Hematopoietic multipotent progenitor cell treated with erythropoietin and hydrocortisone succinate and interleukin-3 and kit ligand, for 4 days (in vitro differentiated cells): ENCODE measurements at regions not wholly inside any gene's neighbourhood (a gene's known extent, or its start where the extent isn't known, plus 50 kb on each side); places are given as distances from the start of the nearest gene placed in this dataset.
"Not testable (repeated sequence)": the region's sequence is repeated elsewhere in the genome, so short reads cannot be mapped to it uniquely, and the experiment has no call there.

Experiments used
- DNase-seq: peaks from one replicate; pipeline ENCODE4 v3.0.0-alpha.2; 2015

DNA sequence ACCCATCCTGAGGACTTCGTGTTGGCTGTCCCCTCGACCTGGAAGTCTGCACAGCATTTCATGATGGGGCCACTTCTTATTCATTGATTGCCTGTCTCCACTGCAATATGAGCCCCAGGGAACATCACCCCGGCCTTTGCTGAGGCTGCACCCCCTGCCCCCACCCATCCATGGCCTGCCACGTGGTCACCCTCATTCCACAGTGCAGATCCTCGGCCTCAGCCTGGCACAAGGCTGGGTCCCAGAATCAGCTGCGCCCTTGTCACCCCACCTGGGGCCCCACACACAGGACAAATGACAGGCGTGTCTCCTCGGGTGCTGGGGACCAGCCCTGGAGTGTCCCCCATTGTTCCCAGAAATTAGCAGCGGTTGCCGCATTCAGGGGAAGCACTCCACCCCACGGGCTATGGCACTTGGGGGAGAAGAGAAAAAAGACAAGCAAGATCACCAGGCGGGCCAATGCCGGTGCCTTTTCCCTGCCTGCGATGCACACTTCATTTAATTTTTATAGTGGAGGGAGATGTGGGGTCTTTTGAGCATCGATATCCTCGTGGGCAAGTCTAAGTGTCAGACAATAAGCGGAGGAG is 157.4 kb downstream of the INHBB start:
- DNase-seq: no peak

DNA sequence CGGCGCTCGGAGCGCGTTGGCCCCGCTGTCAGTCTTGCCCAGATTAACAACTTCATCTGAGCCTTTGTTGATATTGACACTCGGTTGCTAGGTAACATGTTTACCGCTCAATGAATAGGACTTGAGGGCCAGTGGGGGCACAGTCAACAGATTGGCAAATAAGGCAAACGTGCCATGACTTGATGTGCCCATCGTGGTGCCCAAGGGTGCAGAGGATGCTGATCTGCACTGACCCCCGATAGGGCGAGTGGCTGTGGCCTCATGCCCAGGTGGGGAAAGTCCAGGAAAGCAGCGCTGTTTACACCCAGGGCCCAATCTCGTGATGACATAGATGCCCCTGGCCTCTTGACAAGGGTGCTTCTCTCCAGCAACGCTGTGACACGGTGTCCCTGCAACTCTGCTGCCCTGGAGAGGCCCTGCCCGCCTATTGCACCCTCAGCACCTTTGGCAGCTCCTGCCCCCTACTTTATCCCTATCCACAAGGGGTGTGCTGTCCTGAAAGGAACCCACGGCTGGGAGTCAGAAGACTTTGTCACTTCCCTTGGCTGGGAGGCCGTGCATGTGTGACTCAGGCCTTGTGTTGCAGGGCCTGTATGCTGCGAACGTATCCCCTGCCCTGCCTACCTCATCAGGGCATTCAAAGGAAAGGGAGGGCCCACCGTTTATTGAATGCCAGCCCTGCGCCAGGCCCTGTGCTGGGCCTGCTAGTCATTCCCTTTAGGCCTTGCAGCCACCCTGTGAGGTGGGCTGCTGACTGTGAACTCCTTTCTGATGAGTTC is 158.0 kb downstream of the INHBB start:
- DNase-seq: no peak

DNA sequence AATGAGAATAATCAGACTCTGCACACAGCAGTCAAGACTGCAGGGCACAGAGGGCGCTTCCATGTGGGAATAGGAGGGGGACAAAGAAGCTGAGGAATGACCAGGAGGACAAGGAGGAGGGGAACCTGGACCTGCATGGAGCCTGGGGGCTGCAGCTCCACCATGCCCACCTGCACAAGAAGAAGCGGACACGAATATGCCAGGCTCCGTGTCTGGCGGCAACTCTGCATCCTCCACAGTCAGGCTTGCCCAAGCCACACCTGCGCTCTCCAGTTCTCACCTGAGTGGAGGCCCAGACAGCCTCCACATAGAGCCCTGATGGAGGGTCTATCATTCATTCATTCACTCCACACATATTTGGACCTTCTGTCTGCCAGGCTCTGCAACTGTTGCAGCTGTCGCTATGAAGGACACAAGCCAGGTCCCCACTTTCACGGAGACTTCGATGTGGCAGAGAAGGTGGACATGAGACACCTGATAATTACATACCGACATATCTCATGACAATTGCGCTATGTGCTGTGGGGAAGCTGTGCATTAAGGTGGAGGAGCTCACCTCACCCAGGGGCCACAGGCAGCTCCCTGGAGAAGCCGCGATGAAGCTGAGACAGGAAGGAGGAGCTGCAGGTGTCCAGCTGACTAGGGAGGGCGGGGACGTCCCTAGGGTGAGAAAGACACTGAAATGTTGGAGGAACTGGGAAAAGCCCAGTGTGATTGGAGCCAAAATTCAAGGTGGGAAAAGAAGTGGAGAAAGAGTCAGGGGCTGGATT is 159.2 kb downstream of the INHBB start:
- no peak for DNase-seq

DNA sequence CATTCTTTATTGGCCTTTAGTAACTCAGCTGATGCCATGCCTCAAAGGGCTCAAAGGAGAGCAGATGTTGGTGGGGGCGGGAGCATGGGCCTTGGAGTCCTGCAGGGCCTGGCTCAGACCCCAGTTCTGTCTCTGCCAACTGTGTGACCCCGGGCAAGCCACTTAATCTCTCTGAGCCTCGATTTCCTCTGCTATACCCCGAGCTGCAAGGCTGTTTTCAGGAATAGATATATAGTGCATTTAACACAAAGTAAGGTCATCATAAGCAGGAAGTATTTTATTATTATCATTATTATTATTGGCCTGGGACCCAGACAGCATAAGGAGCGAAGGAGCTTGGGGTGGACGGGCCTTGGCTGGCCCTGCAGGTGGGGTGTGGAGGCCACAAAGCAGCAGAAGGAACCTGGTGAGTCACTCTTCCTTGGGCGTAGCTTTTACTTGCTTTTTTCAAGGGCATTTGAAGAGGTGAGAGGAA is 162.7 kb downstream of the INHBB start:
- DNase-seq: no peak

DNA sequence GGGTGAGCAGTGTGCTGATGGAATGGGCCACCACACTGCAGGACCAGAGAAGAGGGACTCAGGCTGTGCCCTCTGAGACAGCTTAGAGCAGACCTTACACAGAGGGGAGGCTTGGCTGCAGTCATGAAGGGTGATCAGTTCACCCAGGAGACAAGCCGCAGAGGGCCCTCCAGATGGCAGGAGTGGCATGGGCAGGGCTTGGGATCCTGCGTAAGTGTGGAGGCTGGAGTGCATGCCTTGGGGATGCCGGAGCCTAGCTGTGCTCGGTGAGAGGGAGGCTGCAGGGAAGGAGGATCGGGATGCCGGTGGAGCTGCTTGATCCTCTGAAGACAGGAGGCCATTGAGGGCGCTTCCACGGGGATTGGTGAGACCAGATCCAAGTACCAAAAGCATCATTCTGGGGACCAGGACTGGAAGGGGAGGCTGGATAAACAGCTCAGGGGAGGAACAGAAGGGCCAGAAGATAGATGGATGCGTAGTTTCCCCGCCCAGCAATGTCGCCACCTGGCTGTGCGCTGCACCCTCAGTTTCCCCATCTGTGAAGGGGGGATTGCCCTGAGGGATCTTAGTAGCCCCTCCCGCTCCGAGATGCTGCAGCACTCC is 163.4 kb downstream of the INHBB start:
- DNase-seq: no peak

DNA sequence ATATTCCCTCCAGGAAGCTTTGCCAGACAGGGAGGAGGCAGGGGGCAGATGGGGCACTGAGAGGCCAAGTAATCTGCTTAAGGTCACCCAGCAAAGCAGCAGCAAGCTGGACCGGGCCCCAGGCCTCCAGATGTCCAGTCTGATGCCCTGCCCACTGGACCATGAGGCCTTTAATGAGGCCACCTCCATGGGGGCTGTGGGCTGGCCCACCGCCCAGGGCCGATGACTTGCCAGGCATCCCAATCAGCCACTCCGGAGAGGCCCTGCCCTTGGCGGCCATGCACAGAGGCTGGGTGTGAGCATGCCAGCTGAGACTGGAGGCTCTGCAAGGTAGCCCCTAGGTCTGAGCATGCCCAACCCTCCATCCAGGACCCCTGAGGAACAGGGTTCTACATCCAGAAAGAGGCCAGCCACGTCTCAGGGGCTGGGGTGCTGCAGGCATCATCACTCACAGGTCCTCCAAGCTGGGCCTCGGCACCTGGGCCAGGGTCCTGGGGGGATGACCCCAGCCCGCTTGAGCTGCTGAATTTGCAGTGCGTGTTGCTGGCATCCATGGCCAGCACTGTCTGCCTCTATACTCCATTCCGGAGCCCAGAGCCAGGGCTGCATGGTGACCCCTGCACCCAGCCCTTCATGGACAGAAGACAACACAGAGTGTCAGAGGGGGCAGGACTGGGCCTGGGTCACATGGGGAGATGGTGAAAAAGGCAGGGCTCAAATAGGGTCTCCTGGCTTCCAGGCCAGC is 164.2 kb downstream of the INHBB start:
- no peak for DNase-seq

DNA sequence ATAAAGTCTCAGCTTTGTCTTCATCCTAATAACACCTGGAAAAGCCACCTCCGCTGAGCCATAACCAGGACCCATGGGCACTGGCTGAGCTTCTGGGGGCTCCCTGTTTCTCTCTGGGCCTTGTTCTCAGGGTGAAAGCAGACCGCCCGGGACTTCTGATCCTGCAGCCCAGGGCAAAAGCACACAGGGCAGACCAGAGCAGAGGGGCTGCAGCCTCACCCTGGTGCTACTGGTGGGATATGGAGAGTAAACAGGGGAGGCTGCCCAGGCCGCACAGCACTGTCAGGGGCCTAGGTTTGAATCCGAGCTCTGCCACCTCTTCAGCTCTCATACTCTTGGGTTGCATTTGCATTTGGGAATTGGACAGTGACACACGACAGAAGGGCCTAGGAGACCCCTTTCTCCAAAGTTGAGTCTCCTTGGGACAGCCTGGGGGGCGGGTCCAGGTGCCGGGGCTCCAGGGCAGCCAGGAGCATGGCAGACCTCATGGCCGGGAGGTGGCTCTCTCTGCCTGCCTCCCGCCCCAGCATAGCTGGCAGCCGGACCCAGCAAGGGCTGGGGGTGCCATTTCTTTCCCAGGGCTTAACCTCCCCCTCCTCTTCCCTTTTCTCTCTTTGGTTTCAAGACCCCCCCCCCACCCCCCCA is 164.9 kb downstream of the INHBB start:
- DNase-seq: no peak

DNA sequence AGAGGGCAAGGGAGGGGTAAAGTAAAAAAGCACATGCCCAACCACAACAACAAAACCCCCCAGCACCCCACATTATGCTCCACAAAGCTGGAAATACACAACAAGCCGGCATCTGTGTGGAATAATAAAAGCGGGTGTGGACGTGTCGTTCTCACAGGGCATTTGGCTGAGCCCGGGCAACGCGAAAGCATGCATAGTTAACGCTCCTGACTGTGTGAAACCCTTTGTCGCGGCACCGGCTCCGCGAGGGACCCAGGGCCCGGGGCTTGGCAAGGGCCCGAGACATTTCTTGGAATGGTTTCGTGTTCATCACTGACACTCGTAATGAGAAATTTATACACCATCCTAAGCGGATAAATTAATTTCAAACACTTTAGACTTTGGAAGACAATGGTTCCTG is 165.6 kb downstream of the INHBB start:
- no peak for DNase-seq

DNA sequence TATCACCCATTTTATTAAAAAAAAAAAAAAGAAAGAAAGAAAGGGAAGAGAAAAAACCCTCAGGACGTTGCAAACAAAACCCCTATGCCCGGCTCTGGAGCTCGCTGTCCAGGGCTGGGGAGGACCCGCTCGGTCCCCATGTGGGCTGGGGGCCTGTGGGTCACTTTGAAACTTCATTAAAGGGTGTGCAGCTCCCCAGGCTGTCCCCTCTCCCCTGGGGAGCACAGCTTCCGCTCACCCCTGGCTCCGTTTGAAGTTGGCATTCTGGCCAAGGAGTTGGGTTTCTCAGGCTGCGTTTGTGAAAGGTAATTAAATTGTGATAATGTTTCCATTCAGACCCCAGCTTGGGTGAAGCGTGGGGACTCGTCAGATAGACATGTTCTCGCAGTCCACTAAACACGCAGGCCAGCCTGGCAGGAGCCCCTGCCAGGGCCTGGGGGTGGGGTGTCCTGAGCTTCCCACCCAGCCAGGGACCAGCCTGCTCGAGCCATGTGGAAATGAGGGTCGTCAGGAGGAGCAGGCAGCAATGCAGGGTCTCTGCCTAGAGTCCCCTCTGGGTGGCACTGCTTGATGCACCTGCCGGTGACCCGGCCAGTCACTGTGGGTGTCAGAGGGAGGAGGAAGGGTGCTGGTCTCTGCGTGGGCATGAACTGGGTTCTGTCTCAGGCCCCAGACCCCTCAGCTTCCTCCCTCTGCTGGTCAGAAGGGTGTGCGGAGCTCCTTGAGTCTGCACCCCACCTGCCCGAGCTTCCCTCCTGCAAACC is 166.2 kb downstream of the INHBB start:
- no peak for DNase-seq

DNA sequence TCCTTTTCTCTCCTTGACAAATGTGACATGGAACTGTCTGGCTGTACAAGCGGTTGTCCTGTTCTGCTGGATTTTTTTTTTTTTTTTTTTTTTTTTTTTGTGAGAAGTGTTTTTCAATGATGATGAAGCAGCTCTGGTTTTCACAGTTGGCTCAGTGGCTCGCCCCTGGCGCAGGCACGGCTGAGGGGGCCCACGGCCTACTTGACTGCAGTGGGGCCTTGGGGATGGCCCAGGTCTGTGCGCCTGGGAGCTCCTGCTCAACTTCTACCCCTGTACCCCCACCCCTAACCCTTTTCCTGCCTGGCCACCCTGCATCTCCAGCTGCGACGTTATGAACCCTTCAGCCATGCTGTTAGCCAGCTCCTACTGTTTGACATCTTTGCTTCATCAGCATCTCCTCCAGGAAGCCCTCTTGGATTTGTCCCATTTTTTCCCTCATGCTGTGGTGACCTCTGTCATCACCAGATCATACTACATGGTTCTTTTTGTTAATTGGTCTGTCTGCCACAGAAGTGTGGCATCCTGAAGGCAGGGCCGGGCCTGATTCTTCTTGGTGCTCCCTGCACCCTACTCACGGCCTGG is 167.9 kb downstream of the INHBB start:
- DNase-seq: no peak

DNA sequence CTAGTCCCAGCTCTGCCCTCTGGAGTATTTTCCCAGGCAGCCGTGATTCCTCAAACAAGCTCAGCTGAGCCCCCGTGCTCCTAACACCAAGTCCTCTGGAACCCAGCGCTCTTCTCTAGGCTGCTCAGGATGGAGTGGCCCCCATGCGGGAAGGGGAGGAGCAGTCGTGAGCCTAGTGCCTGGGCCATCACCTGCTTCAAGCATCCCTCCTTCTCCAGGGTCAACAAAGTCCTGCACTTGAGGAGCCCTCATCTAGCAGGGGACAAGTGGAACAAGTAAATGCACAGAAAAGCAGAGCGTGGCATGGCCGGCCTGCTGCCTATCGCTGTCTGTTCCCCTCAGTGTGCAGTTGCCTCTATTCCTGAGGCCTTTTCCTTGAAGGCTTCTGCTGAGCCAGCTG is 168.6 kb downstream of the INHBB start:
- no peak for DNase-seq

DNA sequence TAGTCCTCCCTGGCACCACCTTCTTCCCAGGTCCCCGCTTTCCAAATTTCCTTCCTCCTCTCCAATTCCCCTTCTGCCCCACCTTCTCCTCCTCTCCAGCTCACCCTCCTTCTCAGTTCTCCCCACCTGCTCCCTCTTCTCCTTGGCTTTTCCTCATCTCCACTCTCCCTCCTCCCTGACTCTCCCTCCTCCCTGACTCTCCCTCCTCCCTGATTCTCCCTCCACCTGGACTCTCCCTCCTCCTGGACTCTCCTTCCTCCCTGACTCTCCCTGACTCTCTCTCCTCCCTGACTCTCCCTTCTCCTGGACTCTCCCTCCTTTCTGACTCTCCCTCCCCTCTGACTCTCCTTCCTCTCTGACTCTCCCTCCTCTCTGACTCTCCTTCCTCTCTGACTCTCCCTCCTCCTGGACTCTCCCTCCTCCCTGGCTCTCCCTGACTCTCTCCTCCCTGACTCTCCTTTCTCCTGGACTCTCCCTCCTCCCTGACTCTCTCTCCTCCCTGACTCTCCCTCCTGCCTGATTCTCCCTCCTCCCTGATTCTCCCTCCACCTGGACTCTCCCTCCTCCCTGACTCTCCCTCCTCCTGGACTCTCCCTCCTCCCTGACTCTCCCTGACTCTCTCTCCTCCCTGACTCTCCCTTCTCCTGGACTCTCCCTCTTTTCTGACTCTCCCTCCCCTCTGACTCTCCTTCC is 169.3 kb downstream of the INHBB start:
- DNase-seq: not testable (repeated sequence)

DNA sequence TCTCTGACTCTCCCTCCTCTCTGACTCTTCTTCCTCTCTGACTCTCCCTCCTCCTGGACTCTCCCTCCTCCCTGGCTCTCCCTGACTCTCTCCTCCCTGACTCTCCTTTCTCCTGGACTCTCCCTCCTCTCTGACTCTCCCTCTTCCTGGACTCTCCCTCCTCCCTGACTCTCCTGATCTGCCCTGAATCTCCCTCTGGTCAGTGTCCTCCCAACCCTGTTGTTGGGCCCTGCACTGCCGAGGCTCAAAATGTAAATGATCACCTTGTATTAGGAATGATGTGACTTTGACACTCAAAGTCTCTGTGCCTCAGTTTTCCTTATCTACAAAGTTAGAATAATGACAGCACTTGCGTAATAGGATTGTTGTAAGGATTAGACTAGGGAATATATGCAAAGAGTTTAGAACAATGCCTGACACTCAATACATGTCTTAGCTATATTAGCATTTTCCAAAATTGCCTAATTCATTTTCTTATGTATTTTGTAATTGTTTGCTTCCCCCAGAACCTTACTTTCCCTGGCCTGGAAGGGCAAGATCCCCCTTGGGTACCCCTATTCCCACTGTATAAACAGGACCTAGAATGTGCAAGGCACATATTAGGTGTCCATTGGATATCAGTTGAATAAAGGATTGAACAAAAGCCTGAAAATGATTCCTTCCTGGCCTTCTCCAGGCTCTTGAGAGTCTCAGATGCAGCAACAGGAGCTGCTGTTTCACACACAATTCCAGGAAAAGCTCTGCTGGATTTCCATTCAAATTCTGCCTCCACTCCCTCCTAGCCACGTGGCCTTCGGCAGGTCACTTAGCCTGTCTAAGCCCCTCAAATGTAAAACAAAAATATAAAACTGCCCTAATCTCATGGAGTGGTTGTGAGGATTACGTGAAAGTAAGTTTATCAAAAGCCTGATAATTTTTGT is 170.1 kb downstream of the INHBB start:
- no peak for DNase-seq

DNA sequence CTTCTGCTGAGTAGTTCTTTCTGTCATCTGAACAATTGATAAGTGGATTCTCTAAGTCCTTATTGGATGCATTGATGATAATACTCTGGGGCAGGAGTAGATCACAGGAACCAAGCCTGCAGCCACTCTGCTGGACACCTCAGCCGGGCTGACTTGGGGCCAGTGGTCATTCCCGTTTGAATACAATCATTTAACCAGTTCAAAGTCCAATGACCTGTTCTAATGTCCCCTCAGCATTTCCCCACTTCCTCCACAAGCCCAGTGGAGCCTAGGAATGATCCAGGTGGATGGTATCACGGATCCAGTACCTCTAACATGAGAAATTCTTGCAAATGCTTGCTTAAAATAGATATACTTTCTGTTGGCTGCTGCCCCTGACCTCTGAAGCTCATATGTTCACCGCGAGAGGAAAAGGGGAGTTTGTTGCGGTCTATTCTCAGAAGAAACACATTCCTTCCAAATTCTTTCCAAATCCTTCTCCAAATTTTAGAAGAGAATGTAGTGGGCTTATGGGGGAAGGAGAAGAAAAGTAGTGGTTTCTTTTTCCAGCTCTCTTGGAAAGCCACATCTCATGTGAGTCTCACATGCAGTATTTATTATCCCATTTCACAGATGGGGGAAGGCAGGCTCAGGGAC is 170.9 kb downstream of the INHBB start:
- DNase-seq: no peak

DNA sequence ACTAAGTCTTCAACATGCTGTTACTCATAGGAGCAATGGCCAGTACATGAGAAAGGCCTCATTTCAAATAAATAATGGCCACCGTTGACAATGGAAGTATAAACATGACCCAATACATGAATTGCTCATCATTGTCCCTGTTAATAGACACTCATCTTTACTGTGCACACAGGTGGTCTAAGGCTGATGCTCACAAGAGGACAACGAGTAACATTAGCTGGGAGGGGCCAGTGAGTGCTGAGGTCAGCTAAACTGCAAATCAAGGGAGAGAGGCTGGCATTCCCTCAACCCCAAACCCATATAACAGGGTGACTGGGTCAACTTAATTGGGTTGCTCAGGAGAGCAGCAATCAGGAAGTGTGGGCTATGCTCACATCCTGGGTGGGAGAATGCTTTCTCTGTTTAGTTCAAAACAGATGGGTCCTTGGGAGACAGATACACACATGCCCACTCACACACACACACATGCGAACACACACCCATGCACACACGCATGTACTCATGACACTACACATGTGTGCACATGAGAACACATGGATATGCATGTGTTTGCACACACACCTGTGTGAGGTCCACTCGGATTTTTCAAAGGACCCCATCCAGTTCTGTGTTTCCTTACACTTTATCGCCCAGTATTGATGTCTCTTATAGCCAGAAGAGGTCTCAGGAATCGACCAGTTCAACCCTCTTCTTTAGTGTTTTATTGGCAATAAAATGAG is 172.0 kb downstream of the INHBB start:
- DNase-seq: no peak

DNA sequence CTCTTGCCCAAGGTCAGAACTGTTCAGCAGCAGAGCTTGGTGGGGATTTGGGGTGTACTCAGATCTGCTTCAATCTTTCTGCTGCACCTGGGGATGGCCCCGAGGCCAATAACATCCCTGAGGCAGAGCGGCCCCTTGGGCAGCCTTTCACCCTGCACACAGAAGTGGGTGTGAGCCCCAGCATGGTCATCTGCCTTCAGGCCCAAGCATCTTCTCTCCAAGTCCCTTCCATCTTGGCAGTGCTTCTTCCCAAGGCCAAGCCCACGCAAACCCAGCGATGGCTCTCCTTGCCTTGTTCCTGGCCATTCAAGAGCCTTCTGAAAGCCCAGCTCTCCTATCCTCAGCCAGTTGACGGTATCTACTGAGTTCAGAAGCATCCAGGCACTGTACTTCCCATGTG is 172.9 kb downstream of the INHBB start:
- no peak for DNase-seq

DNA sequence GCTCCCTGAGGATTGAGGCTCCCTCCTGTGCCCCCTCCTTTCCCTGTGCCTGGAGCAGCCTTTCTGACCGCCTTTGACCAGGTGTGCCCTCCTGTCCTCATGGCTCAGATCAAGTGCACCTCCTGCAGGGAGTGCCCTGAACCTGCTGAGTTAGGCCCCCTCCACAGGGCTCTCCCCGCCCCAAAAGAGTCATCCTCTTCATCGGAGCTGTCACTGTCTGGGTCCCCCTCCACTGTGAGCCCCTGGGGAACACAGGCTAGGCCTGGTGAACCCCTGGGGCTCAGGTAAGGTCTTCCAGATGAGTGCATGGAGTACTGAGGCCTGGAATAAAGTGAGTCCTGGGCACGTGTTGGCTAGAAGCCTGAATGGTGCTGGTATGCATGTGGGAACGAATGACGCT is 173.5 kb downstream of the INHBB start:
- no peak for DNase-seq

DNA sequence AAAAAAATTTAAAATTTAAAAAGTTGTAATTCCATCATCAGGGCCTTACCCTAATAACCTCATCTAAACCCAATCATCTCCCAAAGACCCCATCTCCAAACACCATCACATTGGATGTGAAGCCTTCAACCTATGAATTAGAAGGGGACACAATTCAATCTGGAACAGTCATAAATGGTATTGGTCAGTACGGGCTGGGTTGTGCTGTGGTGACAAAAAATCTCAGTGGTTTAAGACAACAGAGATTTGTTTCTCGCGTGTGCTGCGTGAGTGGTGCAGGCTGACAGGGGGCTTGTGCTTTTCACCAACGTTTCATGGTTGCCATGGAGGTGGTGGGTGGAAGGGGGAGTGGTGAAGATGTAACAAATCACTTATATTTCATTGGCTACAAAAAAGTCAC is 174.5 kb downstream of the INHBB start:
- no peak for DNase-seq
